WTC11 (cell line): ENCODE measurements at regions not wholly inside any gene's neighbourhood (a gene's known extent, or its start where the extent isn't known, plus 50 kb on each side); places are given as distances from the start of the nearest gene placed in this dataset.

Source experiments
- ATF1 ChIP-seq: sonication (generic); formaldehyde crosslinking; IDR thresholded peaks from 2 replicates; pipeline ENCODE4 v1.8.1; 2023; ENCODE audit warnings: mild to moderate bottlenecking, moderate library complexity, missing genetic modification reagents
- CBFB ChIP-seq: sonication (generic); formaldehyde crosslinking; IDR thresholded peaks from 2 replicates; pipeline ENCODE4 v1.8.1; 2022; ENCODE audit warnings: mild to moderate bottlenecking, low read depth, missing genetic modification reagents
- TF ChIP-seq, protein P1 (sequence below): sonication (generic); formaldehyde crosslinking; conservative IDR thresholded peaks from 2 replicates; pipeline ENCODE4 v1.8.1; 2022; ENCODE audit warnings: mild to moderate bottlenecking, missing genetic modification reagents
- TF ChIP-seq, protein P2 (sequence below): sonication (generic); formaldehyde crosslinking; IDR thresholded peaks from 2 replicates; pipeline ENCODE4 v1.8.1; 2023; ENCODE audit warnings: mild to moderate bottlenecking, missing genetic modification reagents, borderline replicate concordance
- TF ChIP-seq, protein P3 (sequence below): fragments of 200-600 bp; IDR thresholded peaks from 2 replicates; pipeline ENCODE4 v1.8.0; 2022; ENCODE audit warnings: antibody characterized with exemption

DNA sequence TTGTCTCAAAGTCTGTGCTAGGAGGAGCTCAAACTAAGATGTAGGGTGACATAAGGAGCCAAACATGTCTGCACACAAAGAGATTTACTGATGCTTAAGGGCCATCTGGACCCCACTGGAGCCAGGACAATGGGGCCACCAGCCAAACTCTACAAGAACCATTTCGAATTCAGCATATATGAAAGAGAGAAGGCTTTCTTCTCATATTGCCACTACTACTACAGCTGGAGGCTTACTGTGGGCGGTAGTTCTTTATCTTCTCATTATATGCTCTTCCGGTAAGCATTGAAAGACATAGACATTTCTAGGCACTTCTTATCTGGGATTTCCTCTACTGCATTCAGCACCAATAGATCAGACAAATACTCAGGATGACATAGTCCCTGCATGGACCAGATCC is 404.4 kb upstream of the PROK2 start:
- TF ChIP-seq, protein P1, sequence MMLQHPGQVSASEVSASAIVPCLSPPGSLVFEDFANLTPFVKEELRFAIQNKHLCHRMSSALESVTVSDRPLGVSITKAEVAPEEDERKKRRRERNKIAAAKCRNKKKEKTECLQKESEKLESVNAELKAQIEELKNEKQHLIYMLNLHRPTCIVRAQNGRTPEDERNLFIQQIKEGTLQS = no peak
- TF ChIP-seq, protein P2, sequence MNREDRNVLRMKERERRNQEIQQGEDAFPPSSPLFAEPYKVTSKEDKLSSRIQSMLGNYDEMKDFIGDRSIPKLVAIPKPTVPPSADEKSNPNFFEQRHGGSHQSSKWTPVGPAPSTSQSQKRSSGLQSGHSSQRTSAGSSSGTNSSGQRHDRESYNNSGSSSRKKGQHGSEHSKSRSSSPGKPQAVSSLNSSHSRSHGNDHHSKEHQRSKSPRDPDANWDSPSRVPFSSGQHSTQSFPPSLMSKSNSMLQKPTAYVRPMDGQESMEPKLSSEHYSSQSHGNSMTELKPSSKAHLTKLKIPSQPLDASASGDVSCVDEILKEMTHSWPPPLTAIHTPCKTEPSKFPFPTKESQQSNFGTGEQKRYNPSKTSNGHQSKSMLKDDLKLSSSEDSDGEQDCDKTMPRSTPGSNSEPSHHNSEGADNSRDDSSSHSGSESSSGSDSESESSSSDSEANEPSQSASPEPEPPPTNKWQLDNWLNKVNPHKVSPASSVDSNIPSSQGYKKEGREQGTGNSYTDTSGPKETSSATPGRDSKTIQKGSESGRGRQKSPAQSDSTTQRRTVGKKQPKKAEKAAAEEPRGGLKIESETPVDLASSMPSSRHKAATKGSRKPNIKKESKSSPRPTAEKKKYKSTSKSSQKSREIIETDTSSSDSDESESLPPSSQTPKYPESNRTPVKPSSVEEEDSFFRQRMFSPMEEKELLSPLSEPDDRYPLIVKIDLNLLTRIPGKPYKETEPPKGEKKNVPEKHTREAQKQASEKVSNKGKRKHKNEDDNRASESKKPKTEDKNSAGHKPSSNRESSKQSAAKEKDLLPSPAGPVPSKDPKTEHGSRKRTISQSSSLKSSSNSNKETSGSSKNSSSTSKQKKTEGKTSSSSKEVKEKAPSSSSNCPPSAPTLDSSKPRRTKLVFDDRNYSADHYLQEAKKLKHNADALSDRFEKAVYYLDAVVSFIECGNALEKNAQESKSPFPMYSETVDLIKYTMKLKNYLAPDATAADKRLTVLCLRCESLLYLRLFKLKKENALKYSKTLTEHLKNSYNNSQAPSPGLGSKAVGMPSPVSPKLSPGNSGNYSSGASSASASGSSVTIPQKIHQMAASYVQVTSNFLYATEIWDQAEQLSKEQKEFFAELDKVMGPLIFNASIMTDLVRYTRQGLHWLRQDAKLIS (CRISPR knock-in tag) = no peak
- TF ChIP-seq, protein P3, sequence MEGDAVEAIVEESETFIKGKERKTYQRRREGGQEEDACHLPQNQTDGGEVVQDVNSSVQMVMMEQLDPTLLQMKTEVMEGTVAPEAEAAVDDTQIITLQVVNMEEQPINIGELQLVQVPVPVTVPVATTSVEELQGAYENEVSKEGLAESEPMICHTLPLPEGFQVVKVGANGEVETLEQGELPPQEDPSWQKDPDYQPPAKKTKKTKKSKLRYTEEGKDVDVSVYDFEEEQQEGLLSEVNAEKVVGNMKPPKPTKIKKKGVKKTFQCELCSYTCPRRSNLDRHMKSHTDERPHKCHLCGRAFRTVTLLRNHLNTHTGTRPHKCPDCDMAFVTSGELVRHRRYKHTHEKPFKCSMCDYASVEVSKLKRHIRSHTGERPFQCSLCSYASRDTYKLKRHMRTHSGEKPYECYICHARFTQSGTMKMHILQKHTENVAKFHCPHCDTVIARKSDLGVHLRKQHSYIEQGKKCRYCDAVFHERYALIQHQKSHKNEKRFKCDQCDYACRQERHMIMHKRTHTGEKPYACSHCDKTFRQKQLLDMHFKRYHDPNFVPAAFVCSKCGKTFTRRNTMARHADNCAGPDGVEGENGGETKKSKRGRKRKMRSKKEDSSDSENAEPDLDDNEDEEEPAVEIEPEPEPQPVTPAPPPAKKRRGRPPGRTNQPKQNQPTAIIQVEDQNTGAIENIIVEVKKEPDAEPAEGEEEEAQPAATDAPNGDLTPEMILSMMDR = no peak
- TF ChIP-seq CBFB (CRISPR knock-in tag) = no peak
- no peak for TF ChIP-seq ATF1 (CRISPR knock-in tag)
